ENCODE measurements at regions not wholly inside any gene's neighbourhood (a gene's known extent, or its start where the extent isn't known, plus 50 kb on each side); places are given as distances from the start of the nearest gene placed in this dataset.

DNA sequence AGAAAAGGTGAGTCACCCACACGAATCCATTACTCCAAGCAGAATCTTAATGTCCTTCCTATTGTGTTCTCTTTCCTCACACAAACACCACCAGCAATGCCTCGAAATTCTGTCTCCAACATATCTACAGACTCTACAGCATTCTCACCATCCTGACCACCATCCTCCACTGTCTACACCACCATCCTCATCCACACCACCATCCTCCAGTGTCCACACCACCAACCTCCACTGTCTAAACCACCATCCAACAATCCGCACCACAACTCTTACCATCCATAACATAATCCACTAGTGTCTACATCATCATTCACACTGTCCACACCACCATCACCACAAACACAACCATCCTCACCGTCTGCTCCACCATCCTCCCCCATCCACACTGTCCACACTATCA is 121.6 kb upstream of the ALKAL2 start:
- H3K9me3 ChIP-seq (ENCODE audit: control insufficient read depth, low read length, poor library complexity, severe bottlenecking): no peaks in the 10 kb centered on the region
- DNase-seq (no peak), ATAC-seq (no peak)
- no peak overlapping the region for H3K4me3 Mint-ChIP-seq
- H3K4me1 Mint-ChIP-seq: no peaks in the 10 kb centered on the region
- no peaks in the 10 kb centered on the region for H3K36me3 Mint-ChIP-seq (ENCODE audit: low read depth)
- peaks cover 7% of the 10 kb centered on the region for H3K27me3 Mint-ChIP-seq
- H3K27ac Mint-ChIP-seq: no peak overlapping the region

DNA sequence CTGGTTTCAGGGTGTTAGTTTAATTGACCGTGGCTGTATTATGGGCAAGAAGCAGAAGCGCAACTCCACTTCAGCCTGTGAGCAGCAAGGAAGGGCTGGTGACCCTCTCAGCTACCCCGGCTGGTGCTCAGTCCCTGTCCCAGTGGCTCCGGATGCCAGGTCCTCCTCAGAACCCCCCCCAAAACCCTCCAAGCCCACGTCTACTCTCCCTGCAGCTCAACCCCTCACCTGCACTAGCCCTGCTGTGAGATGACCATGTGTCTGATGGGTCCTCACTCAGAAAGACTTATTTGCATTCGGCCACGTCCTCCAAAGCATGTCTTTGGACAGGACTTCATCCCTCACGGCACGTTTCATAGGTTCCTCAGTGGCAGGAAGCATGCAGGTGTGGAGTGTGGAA is 119.7 kb upstream of the ALKAL2 start:
- Mint-ChIP-seq H3K4me3 (no peak overlapping the region), H3K27ac (no peak overlapping the region), H3K4me1 (no peaks in the 10 kb centered on the region), H3K36me3 (ENCODE audit: low read depth) (no peaks in the 10 kb centered on the region), H3K27me3 (no peaks in the 10 kb centered on the region)
- no peak for ATAC-seq
- DNase-seq: no peak
- H3K9me3 ChIP-seq (ENCODE audit: control insufficient read depth, low read length, poor library complexity, severe bottlenecking): no peaks in the 10 kb centered on the region

DNA sequence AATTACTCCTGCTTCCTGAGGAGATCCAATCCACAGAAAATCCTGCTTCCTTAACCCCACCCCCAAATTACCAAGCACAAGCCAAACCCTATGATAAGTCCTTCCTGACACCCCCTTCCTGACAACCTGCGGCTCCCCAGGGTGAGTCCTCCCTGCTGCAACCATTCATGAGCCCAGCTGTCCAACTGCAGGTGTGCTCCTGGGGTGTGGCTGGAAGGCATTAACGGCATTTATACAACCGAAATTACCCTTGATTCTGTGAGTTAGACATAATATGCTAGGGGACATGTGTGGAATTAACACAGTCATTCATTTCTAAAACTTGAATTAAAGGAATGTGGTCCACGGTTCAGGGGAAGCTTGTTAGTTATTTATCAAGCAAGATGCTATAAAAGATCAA is 119.0 kb upstream of the ALKAL2 start:
- ATAC-seq (no peak), DNase-seq (no peak)
- H3K27me3 Mint-ChIP-seq: no peaks in the 10 kb centered on the region
- H3K27ac Mint-ChIP-seq: no peak overlapping the region
- H3K36me3 Mint-ChIP-seq (ENCODE audit: low read depth): no peaks in the 10 kb centered on the region
- H3K4me3 Mint-ChIP-seq: no peak overlapping the region
- H3K9me3 ChIP-seq (ENCODE audit: control insufficient read depth, low read length, poor library complexity, severe bottlenecking): no peaks in the 10 kb centered on the region
- H3K4me1 Mint-ChIP-seq: no peaks in the 10 kb centered on the region

DNA sequence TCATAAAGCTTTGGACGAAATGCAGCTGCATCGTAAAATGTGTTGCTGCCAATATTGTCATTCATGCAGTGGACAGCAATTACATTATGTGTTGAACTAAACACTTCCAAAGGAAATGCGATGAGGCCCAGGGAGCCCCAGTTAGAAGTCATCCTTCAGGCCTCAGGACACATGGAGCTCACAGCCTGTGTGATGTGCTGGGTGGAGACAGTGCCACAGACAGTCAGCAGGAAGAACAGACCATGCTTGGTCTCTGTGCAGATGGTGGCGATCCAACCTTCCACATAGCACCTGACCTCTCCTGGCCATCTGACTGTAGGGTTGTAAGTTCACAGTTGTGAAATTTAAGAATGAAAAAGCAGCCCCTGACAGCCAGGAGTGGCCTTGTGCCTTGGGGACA is 118.3 kb upstream of the ALKAL2 start:
- Mint-ChIP-seq H3K27me3 (no peaks in the 10 kb centered on the region), H3K4me1 (no peaks in the 10 kb centered on the region), H3K36me3 (ENCODE audit: low read depth) (no peaks in the 10 kb centered on the region), H3K4me3 (no peak overlapping the region), H3K27ac (no peak overlapping the region)
- DNase-seq: no peak
- no peak for ATAC-seq
- no peaks in the 10 kb centered on the region for H3K9me3 ChIP-seq (ENCODE audit: control insufficient read depth, low read length, poor library complexity, severe bottlenecking)

DNA sequence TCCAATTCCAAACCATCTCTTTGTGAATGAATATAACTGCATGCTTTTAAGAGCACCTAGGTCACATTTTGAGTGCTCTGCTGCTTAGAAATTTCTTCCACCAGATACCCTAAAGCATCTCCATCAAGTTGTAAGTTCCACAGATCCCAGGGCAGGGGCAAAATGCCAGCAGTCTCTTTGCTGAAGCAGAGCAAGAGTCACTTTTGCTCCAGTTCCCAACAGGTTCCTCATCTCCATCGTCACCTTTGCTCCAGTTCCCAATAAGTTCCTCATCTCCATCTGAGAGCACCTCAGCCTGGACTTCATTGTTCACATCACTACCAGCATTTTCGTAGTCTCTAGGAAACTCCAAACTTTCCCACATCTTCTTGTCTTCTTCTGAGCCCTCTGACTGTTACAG is 116.7 kb upstream of the ALKAL2 start:
- H3K36me3 Mint-ChIP-seq (ENCODE audit: low read depth): no peaks in the 10 kb centered on the region

DNA sequence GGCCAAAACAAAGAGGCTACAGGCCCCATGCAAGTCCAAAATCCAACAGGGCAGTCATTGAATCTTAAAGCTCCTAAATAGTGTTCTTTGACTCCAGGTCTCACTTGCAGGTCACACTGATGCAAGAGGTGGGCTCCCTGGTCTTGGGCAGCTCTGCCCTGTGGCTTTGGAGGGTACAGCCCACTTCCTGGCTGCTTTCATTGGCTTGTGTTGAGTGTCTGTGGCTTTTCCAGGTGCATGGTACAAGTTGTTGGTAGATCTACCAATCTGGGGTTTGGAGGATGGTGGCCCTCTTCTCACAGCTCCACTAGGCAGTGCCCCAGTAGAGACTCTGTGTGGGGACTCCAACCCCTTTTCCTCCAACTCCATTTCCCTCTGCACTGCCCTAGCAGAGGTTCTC is 115.8 kb upstream of the ALKAL2 start:
- no peaks in the 10 kb centered on the region for H3K36me3 Mint-ChIP-seq (ENCODE audit: low read depth)
- no peak overlapping the region for H3K27ac Mint-ChIP-seq
- no peak overlapping the region for H3K4me3 Mint-ChIP-seq
- ATAC-seq: no peak
- H3K9me3 ChIP-seq (ENCODE audit: control insufficient read depth, low read length, poor library complexity, severe bottlenecking): no peaks in the 10 kb centered on the region
- H3K27me3 Mint-ChIP-seq: no peaks in the 10 kb centered on the region
- no peak for DNase-seq
- H3K4me1 Mint-ChIP-seq: no peaks in the 10 kb centered on the region

More for the DNA sequence above, 116.7 kb upstream of the ALKAL2 start:
- Mint-ChIP-seq H3K4me1 (no peaks in the 10 kb centered on the region), H3K27ac (no peak overlapping the region), H3K27me3 (no peaks in the 10 kb centered on the region), H3K4me3 (no peak overlapping the region)
- no peak for DNase-seq
- no peak for ATAC-seq
- no peaks in the 10 kb centered on the region for H3K9me3 ChIP-seq (ENCODE audit: control insufficient read depth, low read length, poor library complexity, severe bottlenecking)

DNA sequence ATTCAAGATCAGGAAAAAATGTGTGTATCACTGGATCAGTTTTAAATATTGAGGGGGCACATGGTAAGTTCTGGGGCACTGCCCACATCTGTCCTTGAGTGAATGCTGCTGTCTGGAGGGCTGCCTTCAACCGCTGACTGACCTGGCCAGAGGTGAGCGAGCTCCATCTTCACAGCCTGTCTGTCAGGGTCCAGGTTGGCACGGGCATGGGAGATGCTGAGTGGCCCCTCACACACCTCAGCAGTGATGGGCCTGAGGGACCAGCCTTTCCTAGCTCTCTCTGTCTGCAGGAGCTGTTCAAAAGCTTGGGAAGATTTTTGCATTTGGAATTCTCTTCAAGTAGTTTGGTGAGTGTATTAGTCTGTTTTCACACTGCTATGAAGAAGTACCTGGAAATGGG is 114.8 kb upstream of the ALKAL2 start:
- no peak for DNase-seq
- Mint-ChIP-seq H3K27ac (peak overlapping the region; percentile 5), H3K4me3 (no peak overlapping the region), H3K36me3 (ENCODE audit: low read depth) (no peaks in the 10 kb centered on the region), H3K4me1 (no peaks in the 10 kb centered on the region), H3K27me3 (no peaks in the 10 kb centered on the region)
- H3K9me3 ChIP-seq (ENCODE audit: control insufficient read depth, low read length, poor library complexity, severe bottlenecking): no peaks in the 10 kb centered on the region
- no peak for ATAC-seq

DNA sequence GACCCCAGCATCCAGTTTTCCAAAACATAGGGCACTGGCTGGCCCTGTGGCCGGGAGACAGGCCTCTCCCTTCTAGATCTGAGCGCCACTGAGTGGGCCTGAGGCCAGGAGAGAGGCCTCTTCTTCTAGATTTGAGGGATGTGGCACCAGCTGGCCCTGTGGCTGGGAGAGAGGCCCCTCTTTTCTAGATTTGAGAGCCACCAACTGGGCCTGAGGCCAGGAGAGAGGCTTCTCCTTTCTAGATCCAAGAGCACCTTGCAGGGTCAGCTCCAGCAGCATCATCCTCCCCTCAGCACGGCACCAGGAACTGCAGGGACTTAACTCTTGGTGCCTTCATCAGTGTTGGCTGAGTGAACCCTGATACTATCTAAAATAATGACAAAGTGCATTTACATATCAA is 114.3 kb upstream of the ALKAL2 start:
- DNase-seq: no peak
- no peak overlapping the region for H3K27ac Mint-ChIP-seq
- ATAC-seq: no peak
- H3K9me3 ChIP-seq (ENCODE audit: control insufficient read depth, low read length, poor library complexity, severe bottlenecking): no peaks in the 10 kb centered on the region
- H3K4me1 Mint-ChIP-seq: no peaks in the 10 kb centered on the region
- H3K27me3 Mint-ChIP-seq: no peaks in the 10 kb centered on the region
- H3K36me3 Mint-ChIP-seq (ENCODE audit: low read depth): no peaks in the 10 kb centered on the region
- H3K4me3 Mint-ChIP-seq: no peak overlapping the region

DNA sequence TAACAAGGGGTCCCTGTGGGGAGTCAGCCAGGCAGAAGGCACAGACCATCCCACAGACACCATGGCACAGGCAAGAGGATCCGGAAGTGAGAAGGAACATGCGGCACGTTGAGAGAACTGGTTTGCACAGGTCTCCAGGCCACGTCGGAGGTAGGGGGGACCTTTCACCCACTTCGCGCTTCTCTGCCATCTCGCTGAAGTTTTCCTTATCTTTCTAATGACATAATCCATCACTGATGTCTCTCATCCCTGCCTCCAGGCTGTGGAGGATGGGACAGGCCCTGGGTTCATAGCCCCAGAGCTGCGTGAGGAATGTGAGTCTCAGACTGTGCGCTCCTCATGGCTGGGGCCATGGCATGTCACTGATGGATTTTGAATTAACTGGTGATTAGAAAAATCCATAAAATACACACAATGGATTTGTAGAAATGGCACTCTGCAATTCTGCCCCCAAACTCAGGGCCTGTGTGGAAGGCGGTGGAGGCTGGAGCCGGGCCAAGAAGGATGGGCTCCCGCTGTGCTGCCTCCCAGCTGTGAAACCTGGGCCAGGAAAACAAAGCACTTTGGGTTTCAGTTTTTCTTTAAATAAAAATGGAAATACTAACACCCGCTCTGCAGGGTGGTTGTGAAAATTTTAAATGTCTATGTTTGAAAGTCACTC is 113.3 kb upstream of the ALKAL2 start:
- Mint-ChIP-seq H3K4me1 (no peaks in the 10 kb centered on the region), H3K4me3 (no peak overlapping the region), H3K36me3 (ENCODE audit: low read depth) (no peaks in the 10 kb centered on the region), H3K27ac (no peak overlapping the region), H3K27me3 (no peaks in the 10 kb centered on the region)
- H3K9me3 ChIP-seq (ENCODE audit: control insufficient read depth, low read length, poor library complexity, severe bottlenecking): no peaks in the 10 kb centered on the region
- DNase-seq: no peak
- ATAC-seq: no peak

DNA sequence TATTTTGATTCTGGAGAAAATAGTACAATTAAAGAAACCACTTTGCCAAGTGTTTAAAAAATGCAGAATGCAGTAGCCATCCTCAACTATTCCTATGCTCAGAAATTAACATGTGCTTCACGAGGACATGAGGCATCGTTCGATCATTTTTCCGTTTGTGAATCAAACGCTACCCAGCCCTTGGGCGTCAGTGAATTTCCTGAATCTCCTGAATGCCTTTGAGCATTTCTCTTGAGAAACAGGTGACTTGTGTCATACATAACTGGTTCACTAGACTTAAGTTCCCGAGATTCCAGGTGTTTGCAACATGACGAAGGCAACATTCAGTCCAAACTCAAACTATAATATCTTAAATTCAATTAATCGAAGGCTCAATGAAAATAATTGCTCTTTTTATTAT is 110.0 kb upstream of the ALKAL2 start:
- H3K27me3 Mint-ChIP-seq: peaks cover 7% of the 10 kb centered on the region
- H3K9me3 ChIP-seq (ENCODE audit: control insufficient read depth, low read length, poor library complexity, severe bottlenecking): no peaks in the 10 kb centered on the region
- peaks cover 12% of the 10 kb centered on the region for H3K4me1 Mint-ChIP-seq
- no peak overlapping the region for H3K4me3 Mint-ChIP-seq
- no peak for ATAC-seq
- DNase-seq: no peak
- no peaks in the 10 kb centered on the region for H3K36me3 Mint-ChIP-seq (ENCODE audit: low read depth)
- no peak overlapping the region for H3K27ac Mint-ChIP-seq

DNA sequence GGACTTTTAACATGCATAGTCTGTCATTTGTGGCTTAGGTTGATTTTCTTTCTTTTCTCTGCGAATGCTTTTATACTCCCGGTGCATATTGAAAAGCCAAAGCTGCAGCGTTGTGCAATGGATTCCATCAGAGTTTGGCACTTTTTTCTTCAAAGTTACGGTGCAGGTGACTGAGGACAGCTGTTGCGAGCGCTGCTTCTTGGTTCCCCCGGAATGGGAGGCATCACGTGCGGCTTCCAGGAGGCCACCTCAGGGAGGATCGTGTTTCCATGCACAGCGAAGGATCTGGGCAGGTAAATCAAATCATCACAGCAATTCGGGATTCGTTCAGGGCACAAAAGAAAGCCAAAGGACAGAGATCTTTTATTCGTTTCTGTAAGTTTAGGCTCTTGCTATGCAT is 109.6 kb upstream of the ALKAL2 start:
- peaks cover 12% of the 10 kb centered on the region for H3K4me1 Mint-ChIP-seq
- no peak overlapping the region for H3K27ac Mint-ChIP-seq
- no peak overlapping the region for H3K4me3 Mint-ChIP-seq

DNA sequence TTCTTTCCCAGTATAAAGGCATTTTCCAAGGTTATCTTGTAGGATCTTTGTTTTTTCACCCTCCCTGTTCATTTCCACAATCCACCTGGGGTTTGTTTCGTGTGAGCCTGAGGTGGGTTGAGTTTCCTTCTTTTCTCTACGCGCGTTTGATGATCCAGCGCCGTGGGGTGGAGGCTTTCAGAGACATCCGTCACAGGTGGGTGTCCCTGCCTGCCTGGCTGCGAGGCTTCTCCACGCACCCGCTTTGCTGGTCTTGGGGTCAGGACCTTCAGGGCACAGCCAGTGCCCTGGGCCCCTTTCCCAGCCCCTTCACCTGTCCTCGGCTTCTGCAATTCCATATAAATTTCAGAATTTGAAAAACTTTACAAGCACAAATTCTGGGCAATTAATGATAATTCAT is 109.0 kb upstream of the ALKAL2 start:
- H3K27ac Mint-ChIP-seq: no peak overlapping the region
- no peaks in the 10 kb centered on the region for H3K36me3 Mint-ChIP-seq (ENCODE audit: low read depth)
- H3K27me3 Mint-ChIP-seq: peaks cover 7% of the 10 kb centered on the region
- no peak for DNase-seq
- H3K9me3 ChIP-seq (ENCODE audit: control insufficient read depth, low read length, poor library complexity, severe bottlenecking): no peaks in the 10 kb centered on the region
- H3K4me3 Mint-ChIP-seq: no peak overlapping the region
- ATAC-seq: no peak
- peaks cover 12% of the 10 kb centered on the region for H3K4me1 Mint-ChIP-seq

More for the DNA sequence above, 109.6 kb upstream of the ALKAL2 start:
- Mint-ChIP-seq H3K27me3 (peaks cover 7% of the 10 kb centered on the region), H3K36me3 (ENCODE audit: low read depth) (no peaks in the 10 kb centered on the region)
- H3K9me3 ChIP-seq (ENCODE audit: control insufficient read depth, low read length, poor library complexity, severe bottlenecking): no peaks in the 10 kb centered on the region
- no peak for DNase-seq
- no peak for ATAC-seq

DNA sequence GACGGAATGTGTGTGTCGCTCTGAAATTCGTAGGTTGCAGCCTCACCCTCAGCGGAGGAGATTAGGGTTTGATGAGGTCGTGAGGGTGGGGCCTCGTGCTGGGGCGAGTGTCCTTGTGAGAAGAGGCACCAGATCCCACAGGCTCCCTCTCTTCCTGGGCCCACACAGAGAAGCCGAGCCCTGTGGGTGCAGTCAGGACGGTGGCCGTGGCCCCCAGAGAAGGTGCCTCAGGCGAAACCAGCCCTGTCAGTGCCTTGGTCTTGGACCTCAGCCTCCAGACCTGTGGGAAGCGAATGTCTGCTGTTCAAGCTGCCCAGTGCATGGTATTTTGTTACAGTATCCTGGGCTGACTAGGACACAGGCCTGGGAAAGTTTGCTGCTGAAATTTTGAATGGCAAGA is 108.0 kb upstream of the ALKAL2 start:
- H3K27ac Mint-ChIP-seq: peak overlapping the region; percentile 27
- ATAC-seq: no peak

More for the DNA sequence above, 108.0 kb upstream of the ALKAL2 start:
- H3K4me1 Mint-ChIP-seq: peaks cover 12% of the 10 kb centered on the region
- H3K9me3 ChIP-seq (ENCODE audit: control insufficient read depth, low read length, poor library complexity, severe bottlenecking): no peaks in the 10 kb centered on the region
- no peak for DNase-seq
- H3K4me3 Mint-ChIP-seq: no peak overlapping the region
- no peaks in the 10 kb centered on the region for H3K36me3 Mint-ChIP-seq (ENCODE audit: low read depth)
- peaks cover 7% of the 10 kb centered on the region for H3K27me3 Mint-ChIP-seq

All from T-helper 17 cell (primary cell).